ENCODE measurements at regions not wholly inside any gene's neighbourhood (a gene's known extent, or its start where the extent isn't known, plus 50 kb on each side); places are given as distances from the start of the nearest gene placed in this dataset.
A peak's percentile ranks its signal among the peaks of the same experiment; 100 is the strongest.

GRCh38 chr10:47167591-47167990, 132.4 kb upstream of the GDF10 start:
- H3K9me3 ChIP-seq (ENCODE audit: control insufficient read depth, insufficient read depth, low read depth, low read length), result no peaks in the 10 kb centered on the region
- peak overlapping the region; percentile 13 to 51 (median 24) for H3K4me3 ChIP-seq (replicated peaks in 1 of 4; ENCODE audit: control extremely low read depth in 1 of 4, insufficient read depth in 1 of 4, low read depth in 3 of 4, low read length in 4 of 4)
- peak overlapping the region; percentile 82 for H3K4me2 ChIP-seq (ENCODE audit: extremely low read depth, insufficient read depth, low read length)
- H3K27ac ChIP-seq (ENCODE audit: insufficient read depth, low read length), result peak overlapping the region; percentile 84
- peak overlapping the region; percentile 80 for H2AFZ ChIP-seq (ENCODE audit: low read length)
- peak overlapping the region; percentile 29 for H3K9ac ChIP-seq (ENCODE audit: insufficient read depth, low read length)
- no peak for DNase-seq (ENCODE audit: low read depth in 2 of 2)
- no peaks in the 10 kb centered on the region for H3K79me2 ChIP-seq (ENCODE audit: control insufficient read depth, insufficient read depth, low read length)
- no peaks in the 10 kb centered on the region for H3K36me3 ChIP-seq (ENCODE audit: control insufficient read depth, insufficient read depth, low read length)
- H3K4me1 ChIP-seq (ENCODE audit: control insufficient read depth, extremely low read depth, insufficient read depth, low read length), result peaks cover 27% of the 10 kb centered on the region
- no peak for TF ChIP-seq EZH2 (IDR thresholded peaks at IDR 0.05; ENCODE audit: low read length, missing control alignments)
- TF ChIP-seq, protein P1, sequence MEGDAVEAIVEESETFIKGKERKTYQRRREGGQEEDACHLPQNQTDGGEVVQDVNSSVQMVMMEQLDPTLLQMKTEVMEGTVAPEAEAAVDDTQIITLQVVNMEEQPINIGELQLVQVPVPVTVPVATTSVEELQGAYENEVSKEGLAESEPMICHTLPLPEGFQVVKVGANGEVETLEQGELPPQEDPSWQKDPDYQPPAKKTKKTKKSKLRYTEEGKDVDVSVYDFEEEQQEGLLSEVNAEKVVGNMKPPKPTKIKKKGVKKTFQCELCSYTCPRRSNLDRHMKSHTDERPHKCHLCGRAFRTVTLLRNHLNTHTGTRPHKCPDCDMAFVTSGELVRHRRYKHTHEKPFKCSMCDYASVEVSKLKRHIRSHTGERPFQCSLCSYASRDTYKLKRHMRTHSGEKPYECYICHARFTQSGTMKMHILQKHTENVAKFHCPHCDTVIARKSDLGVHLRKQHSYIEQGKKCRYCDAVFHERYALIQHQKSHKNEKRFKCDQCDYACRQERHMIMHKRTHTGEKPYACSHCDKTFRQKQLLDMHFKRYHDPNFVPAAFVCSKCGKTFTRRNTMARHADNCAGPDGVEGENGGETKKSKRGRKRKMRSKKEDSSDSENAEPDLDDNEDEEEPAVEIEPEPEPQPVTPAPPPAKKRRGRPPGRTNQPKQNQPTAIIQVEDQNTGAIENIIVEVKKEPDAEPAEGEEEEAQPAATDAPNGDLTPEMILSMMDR (conservative IDR thresholded peaks at IDR 0.05 in 1 of 2, IDR thresholded peaks at IDR 0.05 in 1 of 2; ENCODE audit: low read depth in 1 of 2, low read length in 2 of 2), result no peak
- no peaks in the 10 kb centered on the region for H3K27me3 ChIP-seq (ENCODE audit: control insufficient read depth, insufficient read depth, low read length)
- no peaks in the 10 kb centered on the region for H4K20me1 ChIP-seq (ENCODE audit: control insufficient read depth, extremely low read depth, insufficient read depth, low read length)

DNA sequence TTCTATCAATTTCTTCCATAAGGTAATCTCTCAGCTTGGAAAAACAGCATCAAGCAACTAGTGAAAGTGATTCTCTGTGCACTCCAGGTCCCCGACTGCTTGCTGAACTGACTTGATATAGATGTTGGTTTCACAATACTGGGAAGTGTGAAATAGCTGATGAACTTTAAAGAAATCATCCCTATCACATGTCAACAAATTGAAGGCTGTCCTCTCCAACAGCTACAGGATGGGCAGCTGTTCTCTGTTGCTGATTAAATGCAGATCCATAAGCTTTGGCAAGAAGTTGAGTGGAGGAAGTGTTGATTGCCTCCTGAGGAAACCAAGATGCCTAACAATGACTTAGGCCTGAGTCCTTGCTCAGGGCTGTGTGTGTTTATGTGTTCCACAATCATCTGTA, 130.4 kb upstream of the GDF10 start:
- no peak overlapping the region for H3K4me2 ChIP-seq (ENCODE audit: extremely low read depth, insufficient read depth, low read length)
- no peaks in the 10 kb centered on the region for H3K9me3 ChIP-seq (ENCODE audit: control insufficient read depth, insufficient read depth, low read depth, low read length)
- H3K9ac ChIP-seq (ENCODE audit: insufficient read depth, low read length), result no peak overlapping the region
- peak overlapping the region in 1 of 4 experiments; percentile 51 for H3K4me3 ChIP-seq (replicated peaks in 1 of 4; ENCODE audit: control extremely low read depth in 1 of 4, insufficient read depth in 1 of 4, low read depth in 3 of 4, low read length in 4 of 4)
- H3K27ac ChIP-seq (ENCODE audit: insufficient read depth, low read length), result no peak overlapping the region
- no peaks in the 10 kb centered on the region for H3K79me2 ChIP-seq (ENCODE audit: control insufficient read depth, insufficient read depth, low read length)
- no peaks in the 10 kb centered on the region for H3K27me3 ChIP-seq (ENCODE audit: control insufficient read depth, insufficient read depth, low read length)
- peaks cover 22% of the 10 kb centered on the region for H3K4me1 ChIP-seq (ENCODE audit: control insufficient read depth, extremely low read depth, insufficient read depth, low read length)
- no peaks in the 10 kb centered on the region for H4K20me1 ChIP-seq (ENCODE audit: control insufficient read depth, extremely low read depth, insufficient read depth, low read length)
- TF ChIP-seq, protein P1 (conservative IDR thresholded peaks at IDR 0.05 in 1 of 2, IDR thresholded peaks at IDR 0.05 in 1 of 2; ENCODE audit: low read depth in 1 of 2, low read length in 2 of 2), result no peak
- no peak for TF ChIP-seq EZH2 (IDR thresholded peaks at IDR 0.05; ENCODE audit: low read length, missing control alignments)
- no peak for DNase-seq (ENCODE audit: low read depth in 2 of 2)
- H3K36me3 ChIP-seq (ENCODE audit: control insufficient read depth, insufficient read depth, low read length), result no peaks in the 10 kb centered on the region
- no peak overlapping the region for H2AFZ ChIP-seq (ENCODE audit: low read length)

DNA sequence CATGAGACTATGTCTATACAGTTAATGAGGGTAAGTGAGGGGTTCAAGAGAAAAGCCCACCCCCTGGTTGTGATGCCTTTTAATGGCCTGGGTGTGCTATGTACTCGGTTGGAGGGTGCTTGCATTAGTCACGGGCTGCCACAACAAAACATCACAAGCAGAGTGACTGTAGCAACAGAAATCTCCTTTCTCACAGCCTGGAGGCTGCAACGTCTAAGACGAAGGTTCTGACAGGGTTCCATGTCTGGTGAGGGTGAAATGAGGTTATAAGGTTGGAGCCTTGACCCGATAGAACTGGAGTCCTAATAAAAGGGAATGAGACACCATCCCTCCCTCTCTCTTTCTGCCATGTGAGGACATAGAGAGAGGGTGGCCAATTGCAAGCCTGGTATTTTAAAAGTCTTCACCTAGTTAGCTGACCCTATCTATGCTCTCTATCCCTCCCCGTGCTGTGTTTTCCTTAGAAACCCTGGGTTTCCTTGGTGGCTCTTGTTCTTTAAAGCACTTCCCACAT, 126.0 kb upstream of the GDF10 start:
- Histone ChIP-seq H3K36me3 (ENCODE audit: control insufficient read depth, insufficient read depth, low read length) (no peaks in the 10 kb centered on the region), H3K27me3 (ENCODE audit: control insufficient read depth, insufficient read depth, low read length) (no peaks in the 10 kb centered on the region), H3K27ac (ENCODE audit: insufficient read depth, low read length) (no peak overlapping the region), H3K9me3 (ENCODE audit: control insufficient read depth, insufficient read depth, low read depth, low read length) (no peaks in the 10 kb centered on the region), H3K9ac (ENCODE audit: insufficient read depth, low read length) (no peak overlapping the region), H3K4me1 (ENCODE audit: control insufficient read depth, extremely low read depth, insufficient read depth, low read length) (peaks cover 4% of the 10 kb centered on the region), H3K79me2 (ENCODE audit: control insufficient read depth, insufficient read depth, low read length) (no peaks in the 10 kb centered on the region), H4K20me1 (ENCODE audit: control insufficient read depth, extremely low read depth, insufficient read depth, low read length) (no peaks in the 10 kb centered on the region), H3K4me3 (replicated peaks in 1 of 4; ENCODE audit: control extremely low read depth in 1 of 4, insufficient read depth in 1 of 4, low read depth in 3 of 4, low read length in 4 of 4) (no peak overlapping the region), H3K4me2 (ENCODE audit: extremely low read depth, insufficient read depth, low read length) (no peak overlapping the region), H2AFZ (ENCODE audit: low read length) (no peak overlapping the region)
- DNase-seq (ENCODE audit: low read depth in 2 of 2), result no peak
- no peak for TF ChIP-seq EZH2 (IDR thresholded peaks at IDR 0.05; ENCODE audit: low read length, missing control alignments)
- TF ChIP-seq, protein P1 (conservative IDR thresholded peaks at IDR 0.05 in 1 of 2, IDR thresholded peaks at IDR 0.05 in 1 of 2; ENCODE audit: low read depth in 1 of 2, low read length in 2 of 2), result no peak

All from fibroblast of lung (primary cell).